ENCODE measurements at regions not wholly inside any gene's neighbourhood (a gene's known extent, or its start where the extent isn't known, plus 50 kb on each side); places are given as distances from the start of the nearest gene placed in this dataset.
A peak's percentile ranks its signal among the peaks of the same experiment; 100 is the strongest.

DNA sequence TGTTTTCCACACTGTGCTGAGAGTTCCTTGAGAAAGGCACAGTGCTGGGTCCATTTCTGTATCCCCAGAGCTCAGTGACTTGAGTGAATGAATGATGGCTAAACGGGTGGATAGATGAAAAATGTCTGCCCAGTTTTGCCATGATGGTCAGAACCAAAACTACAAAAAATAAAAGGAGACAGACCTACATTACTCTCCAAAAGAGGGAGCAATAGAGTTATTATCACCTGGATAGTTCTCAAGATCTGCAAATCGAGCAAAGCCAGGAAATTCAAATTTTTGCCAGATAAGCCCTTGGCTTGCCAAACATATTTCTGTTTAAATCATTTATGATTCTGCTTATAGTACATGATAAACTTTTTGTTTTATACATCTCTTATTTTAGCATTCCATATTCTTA lies 214.2 kb upstream of the ZNF462 start:
- no peak for DNase-seq (ENCODE audit: low spot score)

DNA sequence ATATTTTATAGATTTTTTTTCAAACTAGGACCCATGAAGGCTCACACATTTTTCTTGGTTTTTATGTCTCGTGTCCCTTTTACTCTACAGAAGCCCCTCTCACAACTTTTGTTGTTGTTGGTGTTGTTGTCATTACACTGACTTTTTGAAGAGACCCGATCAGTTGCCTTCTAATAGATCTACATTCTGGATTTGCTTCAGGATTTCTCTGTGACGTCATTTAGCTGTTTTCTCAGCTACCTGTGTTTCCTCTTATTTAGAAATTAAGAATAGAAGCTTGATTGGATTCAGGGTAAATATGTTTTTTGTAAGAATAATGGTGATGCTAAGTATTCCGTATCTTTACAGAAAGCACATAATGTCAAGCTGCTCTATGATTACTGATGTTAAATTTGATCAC lies 213.3 kb upstream of the ZNF462 start:
- DNase-seq (ENCODE audit: low spot score) = no peak

DNA sequence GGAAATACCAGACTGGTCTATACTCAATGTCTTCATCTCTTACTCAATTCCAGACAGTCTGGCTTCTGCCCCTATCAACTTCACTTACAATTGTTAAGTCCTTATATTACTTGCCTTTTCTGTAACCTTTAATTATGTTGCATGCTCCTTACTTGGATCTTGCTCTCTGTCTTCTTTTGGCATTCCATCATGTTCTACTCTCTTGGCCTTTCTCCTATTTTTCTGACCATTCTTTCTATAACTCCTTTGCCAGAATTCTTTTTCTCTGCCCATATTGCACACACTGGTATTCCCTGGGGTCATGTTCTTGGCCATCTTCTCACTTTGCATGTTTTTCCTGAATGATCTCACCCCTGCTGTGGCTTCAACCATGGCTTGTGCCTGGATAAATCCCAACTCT lies 209.8 kb upstream of the ZNF462 start:
- DNase-seq (ENCODE audit: low spot score) = no peak

DNA sequence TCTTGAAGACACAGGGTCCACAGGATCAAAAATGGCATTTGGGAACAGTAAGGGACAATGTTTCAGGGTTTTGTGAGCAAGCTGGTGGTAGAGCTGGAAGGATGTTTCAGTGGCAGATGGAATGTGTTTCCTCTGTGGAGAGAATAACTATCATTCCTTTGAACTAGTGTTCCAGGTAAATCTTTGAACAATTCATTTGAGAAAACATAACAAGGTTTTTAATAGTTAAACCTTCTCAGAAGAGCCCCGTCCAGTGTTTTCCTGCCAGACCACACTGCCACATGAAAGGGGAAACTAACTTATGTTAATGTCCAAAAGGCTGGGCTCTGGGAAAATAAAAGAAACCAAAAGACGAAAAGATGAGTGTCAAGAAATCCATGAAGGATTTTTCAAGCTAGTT lies 207.0 kb upstream of the ZNF462 start:
- no peak for DNase-seq (ENCODE audit: low spot score)

DNA sequence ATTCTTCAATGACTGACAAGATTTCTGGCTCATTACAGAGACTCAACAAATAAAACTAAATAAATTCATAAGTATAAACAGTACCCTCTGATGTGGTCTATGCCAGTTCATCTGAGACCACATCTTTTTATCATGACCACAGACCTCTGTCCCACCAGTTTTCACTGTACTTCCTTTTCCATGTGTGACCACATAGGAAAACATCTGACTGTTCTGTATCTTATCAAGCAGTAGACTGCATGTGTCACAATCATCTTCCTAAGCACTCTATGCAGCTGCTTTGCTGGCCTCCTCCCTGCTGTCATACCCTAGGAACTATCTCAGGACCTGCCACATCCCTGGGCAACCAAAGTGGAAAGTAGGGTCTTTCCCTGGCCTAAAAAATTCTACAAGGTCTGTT lies 205.0 kb upstream of the ZNF462 start:
- no peak for DNase-seq (ENCODE audit: low spot score)

DNA sequence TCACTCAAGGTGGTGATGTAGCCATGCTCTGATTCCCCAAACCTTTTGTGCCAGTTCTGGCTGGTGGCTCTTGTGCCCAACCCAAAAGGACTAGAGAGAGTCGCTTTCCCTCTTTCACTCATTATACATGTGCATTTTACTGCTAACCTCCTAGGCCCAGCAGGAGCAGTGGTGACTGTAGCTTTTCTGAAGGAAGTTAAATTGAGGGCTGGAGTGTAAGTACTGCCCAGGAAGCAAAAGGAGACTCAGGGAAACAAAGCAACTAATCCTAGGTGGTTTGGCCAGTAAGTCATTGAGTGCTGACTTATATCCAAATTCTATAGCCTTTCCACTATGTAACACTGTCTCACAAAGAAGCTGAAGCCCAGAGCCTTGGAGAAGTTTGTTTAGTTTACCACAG lies 194.4 kb upstream of the ZNF462 start:
- no peak for DNase-seq (ENCODE audit: low spot score)

DNA sequence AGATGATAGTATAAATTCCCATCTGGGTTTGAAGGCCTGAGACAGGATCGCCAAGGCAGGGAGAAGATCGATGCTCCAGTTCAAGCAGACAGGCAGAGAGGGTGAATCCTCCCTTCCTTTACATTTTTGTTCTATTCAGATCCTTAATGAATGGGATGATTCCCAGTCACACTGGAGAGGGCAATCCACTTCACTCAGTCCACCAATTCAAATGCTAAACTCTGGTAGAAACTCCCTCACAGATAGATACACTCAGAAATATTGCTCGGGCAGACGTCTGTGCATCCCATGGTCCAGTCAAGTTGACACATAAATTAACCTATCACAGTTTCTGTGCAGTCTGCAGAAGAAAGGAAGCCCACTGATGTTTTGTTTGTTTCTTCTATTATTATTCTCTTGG lies 193.1 kb upstream of the ZNF462 start:
- DNase-seq (ENCODE audit: low spot score) = no peak

DNA sequence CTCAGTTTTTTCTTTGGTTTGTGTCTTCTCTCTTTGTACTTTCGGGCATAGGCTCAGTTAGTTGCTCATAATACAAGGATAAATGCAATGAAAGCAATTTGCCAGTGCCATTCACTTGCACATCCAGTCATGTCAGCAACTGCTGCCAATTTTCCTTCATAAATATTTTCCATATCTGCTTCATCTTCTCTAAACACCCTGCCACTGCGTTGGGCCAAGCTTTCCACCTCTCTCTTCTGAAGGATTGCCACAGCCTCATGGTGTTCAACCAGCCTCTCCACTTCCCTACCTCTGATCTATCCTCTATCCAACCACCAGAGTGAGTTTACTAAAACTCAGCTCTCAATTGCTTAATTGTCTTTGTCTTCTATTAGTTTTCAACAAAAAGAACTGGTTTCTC lies 192.5 kb upstream of the ZNF462 start:
- no peak for DNase-seq (ENCODE audit: low spot score)

DNA sequence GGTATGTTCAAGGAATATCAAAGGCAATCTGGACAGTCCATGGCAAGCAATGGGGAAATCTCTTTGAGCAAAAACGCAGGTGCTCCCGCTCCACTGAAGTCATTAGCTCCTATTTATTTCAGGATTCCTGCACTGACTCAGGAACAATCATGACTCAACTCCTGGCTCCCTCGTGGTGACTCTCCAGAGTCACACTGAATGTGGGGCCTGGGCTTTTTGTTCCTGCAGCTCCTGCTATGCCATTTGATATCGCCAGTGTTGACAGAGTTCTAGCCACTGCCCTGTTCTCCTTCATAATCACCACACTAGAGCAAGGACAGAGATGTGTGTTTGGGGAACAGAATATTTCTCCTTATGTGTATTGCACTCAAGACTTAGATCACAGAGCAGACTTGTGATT lies 187.2 kb upstream of the ZNF462 start:
- DNase-seq (ENCODE audit: low spot score) = no peak

DNA sequence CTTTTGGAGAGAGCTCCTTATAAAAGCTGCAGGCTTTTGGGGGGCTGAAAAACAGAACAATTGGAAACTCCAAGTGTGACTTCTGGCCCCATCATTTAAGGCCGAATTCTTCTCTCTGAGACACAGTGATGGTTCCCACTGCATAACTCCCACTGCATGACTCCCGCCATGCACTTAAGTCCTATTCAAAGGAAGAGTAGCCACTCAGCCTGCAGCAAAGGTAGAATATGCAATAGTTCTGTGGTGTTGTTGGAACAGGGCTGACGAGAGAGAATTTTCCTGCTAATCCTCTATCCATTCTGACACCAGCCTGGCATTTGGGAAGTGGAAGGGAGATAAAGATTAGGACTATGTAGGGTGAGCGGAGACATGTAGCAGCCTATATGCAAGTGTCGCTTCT lies 185.6 kb upstream of the ZNF462 start:
- DNase-seq (ENCODE audit: low spot score) = no peak

DNA sequence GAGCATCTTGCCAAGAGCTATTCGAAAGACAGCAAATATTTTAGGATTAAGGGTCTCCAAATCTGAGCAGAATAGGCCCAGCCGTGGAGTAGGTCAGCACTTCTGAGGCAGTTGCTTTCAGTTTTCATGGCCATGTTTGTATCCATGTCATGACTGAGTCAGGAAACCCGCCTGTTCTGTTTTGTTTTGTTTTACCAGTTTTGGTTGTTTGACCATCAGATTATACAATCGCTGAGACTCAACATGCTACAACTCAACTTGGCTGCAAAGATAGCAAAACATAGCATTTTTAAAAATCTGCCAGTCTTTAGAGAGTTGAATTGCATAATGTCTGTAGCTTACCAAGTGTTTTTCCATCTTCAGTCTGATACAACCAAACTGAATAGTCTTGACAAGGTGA lies 185.1 kb upstream of the ZNF462 start:
- DNase-seq (ENCODE audit: low spot score) = no peak

DNA sequence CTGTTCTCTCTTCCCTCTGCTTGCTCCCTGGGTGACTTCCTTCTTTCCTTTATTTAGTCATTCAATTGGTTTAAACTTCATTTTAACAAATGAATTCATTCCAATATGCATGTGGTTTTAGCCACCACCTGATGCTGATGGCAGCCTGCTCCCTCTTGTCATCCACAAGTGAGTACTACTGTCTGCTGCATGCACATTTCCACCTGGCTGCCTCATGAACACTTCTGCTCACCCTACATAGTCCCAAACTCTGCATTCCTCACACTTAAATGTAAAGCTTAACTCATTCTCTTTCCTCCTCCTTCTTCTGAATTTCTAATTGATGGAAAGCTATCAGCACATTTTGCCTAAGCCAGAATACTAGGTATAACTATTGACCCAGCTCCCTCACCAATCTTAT lies 184.7 kb upstream of the ZNF462 start:
- DNase-seq (ENCODE audit: low spot score) = no peak

DNA sequence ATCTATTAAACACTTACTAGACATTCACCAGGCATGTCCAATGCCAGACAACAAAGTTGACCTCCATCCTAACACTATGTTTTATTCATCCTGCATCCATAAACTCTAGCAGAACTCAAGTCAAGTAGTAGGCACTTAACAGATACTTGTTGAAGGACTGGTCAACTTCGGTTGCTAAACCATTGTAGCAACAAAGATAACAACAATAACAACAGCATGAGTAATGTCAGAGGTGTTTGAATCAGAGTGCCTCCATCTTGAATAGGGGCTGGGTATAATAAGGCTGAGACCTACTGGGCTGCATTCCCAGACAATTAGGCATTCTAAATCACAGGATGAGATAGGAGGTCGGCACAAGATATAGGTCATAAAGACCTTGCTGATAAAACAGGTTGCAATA lies 180.5 kb upstream of the ZNF462 start:
- DNase-seq (ENCODE audit: low spot score) = no peak

DNA sequence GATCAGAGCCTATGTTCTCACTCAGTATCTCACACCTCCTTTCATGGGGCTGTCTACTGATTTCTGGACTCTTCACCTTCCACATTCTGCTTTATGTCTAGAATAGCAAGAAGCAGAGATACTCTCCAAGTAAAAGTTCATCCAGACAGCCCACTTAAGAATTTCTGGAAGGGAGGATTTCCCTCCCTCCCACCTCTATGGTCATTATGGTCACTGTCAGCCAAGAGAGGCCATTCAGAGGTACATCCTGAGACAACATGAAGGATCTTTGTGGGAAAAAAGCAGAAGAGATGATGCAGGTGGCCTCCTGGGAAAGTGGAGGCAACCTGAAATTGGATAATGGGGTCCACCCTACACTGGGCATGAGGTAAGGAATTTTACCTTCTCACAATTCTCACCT lies 179.5 kb upstream of the ZNF462 start:
- no peak for DNase-seq (ENCODE audit: low spot score)

DNA sequence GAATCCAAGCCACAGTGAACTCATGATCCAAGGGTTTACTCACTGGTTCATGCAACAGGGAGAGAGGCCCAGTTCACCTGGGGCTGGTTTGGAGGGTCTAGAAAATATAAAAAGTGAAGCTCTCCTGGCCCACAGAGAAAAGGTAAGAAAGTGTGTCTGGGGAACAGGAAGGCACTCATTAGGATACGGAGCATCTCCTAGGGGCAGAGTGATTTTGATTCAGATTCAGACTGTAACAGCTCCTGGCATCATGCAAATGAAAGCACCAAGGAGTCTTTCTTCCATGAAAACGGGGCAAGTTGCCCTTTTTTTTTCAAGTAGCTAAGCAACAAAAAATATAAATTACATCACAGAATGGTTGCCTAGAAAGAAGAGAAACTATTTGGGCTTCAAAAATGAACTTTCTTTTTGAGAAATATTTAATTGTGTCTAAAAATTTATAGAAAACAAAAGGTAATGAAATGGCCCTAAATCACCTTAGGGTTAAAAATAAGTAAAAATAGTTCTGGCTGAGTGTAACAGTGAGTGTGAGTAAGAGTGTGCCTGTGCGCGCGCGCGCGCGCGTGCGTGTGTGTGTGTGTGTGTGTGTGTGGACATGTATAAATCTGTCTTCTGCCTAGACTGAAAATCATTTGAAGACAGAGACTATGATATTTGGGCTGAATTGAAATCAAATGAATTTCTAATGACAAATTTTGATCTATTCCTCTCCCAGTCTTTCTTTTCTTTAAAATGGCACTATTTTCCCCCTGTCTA lies 177.8 kb upstream of the ZNF462 start:
- DNase-seq (ENCODE audit: low spot score) = no peak

DNA sequence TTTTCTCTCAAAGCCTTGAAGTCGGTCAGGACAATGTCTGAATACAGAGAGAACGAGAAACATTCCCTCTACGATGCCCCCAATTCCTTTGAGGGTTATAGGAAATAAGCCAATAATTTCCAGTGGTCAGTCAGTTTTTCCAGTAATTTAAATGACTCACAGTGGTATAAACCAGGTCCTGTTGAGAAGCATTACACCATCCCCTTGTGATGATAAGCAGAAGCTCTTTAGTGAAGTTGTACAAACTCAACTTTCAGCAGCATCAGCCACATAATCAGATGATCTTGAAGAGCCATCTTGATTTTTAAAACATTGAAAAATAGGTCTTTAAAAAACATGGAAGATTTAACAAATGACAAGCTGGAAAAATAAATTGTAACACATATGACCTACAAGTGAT lies 173.9 kb upstream of the ZNF462 start:
- DNase-seq (ENCODE audit: low spot score) = no peak

DNA sequence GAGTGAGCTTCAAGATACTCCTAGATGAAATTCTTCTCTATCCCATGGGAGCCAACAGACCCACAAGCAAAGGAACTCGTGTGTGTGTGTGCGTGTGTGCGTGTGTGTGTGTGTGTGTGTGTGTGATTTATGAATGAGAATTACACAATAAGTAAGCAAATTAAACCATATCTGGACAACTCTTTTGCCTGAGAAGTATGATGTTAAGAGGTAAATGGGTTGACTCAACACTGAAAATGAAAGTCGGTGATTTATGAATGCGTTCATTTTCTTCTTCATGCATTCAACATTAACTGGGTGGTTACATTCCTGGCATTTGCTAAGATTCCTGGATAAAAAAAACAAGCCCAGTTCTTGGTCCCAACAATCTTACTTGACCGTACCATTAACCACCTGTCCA lies 171.3 kb upstream of the ZNF462 start:
- no peak for DNase-seq (ENCODE audit: low spot score)

DNA sequence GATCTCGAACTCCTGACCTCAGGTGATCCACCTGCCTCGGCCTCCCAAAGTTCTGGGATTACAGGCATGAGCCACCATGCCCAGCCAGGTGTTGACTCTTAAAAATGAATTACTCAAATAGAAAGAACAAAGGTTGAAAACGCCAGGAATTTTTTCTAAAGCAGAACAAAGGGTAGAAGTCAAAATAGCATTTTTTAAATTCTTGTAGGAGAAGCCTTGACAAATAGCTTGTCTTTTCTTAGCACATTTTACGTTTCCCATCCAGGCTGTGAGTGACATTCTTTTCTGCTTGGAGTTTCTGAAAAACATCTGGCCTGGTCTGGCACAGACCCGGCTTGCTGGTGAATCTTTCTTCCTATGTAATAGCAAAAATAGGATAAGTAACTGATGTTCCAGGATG lies 169.4 kb upstream of the ZNF462 start:
- no peak for DNase-seq (ENCODE audit: low spot score)

DNA sequence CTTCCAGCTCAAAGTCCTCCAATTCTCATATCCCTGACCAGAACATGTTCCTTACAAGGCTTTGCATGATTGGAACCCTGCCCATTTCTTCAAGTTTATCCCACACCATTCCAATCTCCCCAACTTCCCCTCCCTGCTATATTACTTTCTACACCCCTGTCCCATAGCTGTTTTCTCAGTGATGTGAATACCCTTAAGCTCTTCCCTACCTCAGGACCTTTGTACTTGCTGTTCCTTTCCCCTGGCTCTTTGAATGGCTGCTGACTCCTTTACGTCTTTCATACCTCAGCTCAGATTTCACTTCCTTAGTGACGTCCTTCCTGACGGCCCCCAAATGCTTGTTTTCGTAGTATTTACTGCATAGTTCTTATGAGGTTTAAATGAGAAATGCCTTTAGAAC lies 166.2 kb upstream of the ZNF462 start:
- DNase-seq (ENCODE audit: low spot score) = no peak

DNA sequence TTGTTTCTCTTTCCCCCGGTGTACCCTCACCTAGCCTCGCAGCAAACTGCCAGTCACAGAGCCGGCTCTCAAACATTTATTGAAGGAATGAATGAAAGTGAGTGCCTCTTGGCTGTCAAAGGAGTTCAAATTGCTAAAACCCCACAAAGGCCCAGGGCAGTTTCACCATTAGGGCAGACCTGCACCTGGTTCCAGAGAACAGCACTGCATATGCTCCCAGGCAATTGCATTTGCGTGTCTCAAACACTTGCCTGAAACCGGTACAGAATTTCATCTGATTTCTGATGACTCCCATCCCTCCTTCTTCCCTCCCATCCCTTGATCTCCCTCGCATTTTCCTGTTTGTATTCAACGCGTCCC lies 165.6 kb upstream of the ZNF462 start:
- no peak for DNase-seq (ENCODE audit: low spot score)

DNA sequence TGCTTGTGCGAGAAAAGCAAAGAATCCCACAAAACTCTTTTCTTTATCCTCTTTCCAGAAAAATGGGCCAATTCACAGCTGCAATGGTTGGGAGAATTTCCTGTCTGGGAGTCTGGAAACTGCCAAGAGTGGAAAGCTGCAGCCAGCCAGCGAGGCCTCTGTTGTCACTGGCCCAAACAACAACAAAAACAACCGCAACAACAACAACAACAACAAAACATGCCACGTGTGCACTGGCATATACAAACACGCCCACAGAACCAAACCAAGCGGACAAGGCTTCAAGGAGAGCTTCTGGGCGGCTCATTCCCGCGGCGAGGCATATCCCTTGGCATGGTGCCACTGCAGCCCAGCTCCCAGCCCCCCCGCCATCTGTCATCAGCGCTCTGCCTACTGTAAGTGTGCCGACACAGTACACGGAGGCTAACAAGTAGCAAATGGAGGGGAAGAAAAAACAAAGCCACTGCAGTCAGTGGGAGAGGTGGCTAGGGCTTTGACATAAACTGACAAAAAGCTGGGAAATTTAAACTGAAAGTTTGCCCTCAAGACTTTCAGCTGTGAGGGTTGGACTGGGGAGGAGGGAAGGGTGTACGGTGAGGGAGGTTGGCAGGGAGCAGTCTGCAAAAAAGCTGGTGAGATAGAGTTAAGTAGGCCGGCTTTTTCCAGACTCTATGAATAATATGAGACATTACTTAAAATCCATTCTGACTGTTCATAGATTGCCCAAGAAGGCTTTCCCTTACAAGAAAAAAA lies 165.0 kb upstream of the ZNF462 start:
- DNase-seq (ENCODE audit: low spot score) = peak; percentile 58

DNA sequence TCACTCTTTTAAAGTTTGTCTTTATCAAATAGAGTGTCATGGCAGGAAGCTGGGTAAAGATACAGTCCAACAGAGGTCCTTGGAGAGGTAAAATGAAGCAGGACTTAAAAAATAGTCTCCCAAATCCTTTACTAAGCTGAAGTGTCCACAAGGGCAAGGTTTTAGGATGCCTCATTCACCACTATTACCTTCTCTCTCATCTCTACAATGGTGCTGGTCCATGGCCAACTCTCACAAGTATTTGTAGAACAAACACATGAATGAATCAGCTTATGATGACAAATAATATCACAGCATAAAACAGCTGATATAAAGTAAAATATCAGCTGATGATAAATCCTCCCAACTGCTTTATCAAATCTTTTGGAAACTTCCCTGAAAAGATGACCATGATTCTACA lies 162.3 kb upstream of the ZNF462 start:
- DNase-seq (ENCODE audit: low spot score) = no peak

DNA sequence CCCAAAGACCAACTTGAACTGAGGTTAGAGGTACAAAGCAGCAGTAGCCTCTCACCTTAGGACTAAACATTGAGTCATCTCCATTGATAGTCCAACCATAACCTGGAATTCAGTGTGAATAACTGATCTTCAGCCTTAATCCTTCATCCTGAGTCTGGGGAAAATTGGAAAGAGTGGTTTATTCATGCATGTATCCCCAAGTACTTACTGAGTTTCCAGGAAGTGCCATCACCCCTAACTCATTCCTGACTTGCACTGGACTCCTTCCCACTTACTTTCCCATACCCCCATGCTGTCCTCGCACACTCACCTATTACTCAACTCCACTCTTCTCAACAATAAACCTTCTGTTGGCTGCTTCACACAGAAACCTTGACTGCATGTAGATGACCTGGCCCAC lies 161.4 kb upstream of the ZNF462 start:
- DNase-seq (ENCODE audit: low spot score) = no peak

DNA sequence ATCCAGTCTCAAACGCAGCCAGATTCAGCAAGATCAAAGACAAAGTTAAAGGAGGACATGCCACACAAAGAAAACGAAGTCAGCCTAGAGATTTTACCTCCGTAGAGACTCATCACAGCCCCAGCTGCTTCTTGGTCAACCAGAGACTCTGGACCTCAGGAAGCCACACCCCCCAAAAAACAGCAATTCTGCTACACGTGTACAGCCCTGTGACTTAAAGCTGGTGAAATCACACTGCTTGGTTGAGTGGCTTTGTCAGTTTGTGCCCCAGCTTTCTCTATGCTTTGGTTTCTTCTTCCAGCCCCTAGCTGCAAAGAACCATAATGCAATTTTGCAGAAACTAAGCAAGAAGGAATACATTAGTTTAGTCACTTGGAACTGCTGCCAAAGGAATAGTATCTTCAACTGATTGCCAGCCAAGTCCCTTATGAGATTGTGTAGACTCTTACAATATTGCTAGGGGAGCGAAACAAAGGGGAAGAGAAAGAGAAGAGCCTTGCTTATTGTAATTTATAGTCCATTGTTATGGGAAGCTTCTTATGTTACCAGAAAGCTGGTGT lies 158.8 kb upstream of the ZNF462 start:
- DNase-seq (ENCODE audit: low spot score) = no peak
